ENCODE measurements at regions not wholly inside any gene's neighbourhood (a gene's known extent, or its start where the extent isn't known, plus 50 kb on each side); places are given as distances from the start of the nearest gene placed in this dataset.

GRCh38 chr3:66907136-66907535, 91.0 kb upstream of the KBTBD8 start:
- H3K36me3 ChIP-seq (ENCODE audit: control insufficient read depth, insufficient read depth, low read length): no peaks in the 10 kb centered on the region
- no peak for FAIRE-seq
- BruUV-seq (replicated peaks): no TSS peak
- ATAC-seq: no peak
- no peak for DNase-seq (ENCODE audit: extremely low read depth in 1 of 4, low spot score in 3 of 4)
- intact Hi-C loops (cut with micrococcal nuclease): no loop called here
- H3K4me2 ChIP-seq (ENCODE audit: insufficient read depth, low read length): no peak overlapping the region
- no peak overlapping the region for H3K27ac ChIP-seq (ENCODE audit: extremely low read depth, low read depth, low read length)
- in situ Hi-C loops (cut with MboI): no loop called here
- CTCF ChIA-PET (ENCODE audit: low intra/inter-chr PET ratio): no interaction called here
- TF ChIP-seq EWSR1 (IDR thresholded peaks at IDR 0.05; ENCODE audit: borderline replicate concordance, low read depth, partially characterized antibody) (no peak), ZNF143 (CRISPR knock-in tag; IDR thresholded peaks at IDR 0.05) (no peak), HNRNPK (IDR thresholded peaks at IDR 0.05; ENCODE audit: low read depth, low read length, poor library complexity, severe bottlenecking) (no peak), TAF7 (tag; IDR thresholded peaks at IDR 0.05) (no peak), SPI1 (IDR thresholded peaks at IDR 0.05; ENCODE audit: borderline replicate concordance, low read depth, low read length) (no peak), BCOR (IDR thresholded peaks at IDR 0.05) (no peak), HMG20B (CRISPR knock-in tag; IDR thresholded peaks at IDR 0.05) (no peak), ZBTB12 (CRISPR knock-in tag; IDR thresholded peaks at IDR 0.05) (no peak), XRCC4 (IDR thresholded peaks at IDR 0.05; ENCODE audit: extremely low read depth, insufficient read depth, insufficient read length) (no peak), NCOA2 (IDR thresholded peaks at IDR 0.05; ENCODE audit: partially characterized antibody in 2 of 2) (no peak), ZFP1 (CRISPR knock-in tag; IDR thresholded peaks at IDR 0.05) (no peak), RBM34 (IDR thresholded peaks at IDR 0.05; ENCODE audit: borderline replicate concordance, insufficient read depth, low read length) (no peak), PCBP1 (IDR thresholded peaks at IDR 0.05; ENCODE audit: low read depth, low read length, poor library complexity, severe bottlenecking) (no peak), ZNF12 (CRISPR knock-in tag; IDR thresholded peaks at IDR 0.05) (no peak), PHF20 (IDR thresholded peaks at IDR 0.05; ENCODE audit: partially characterized antibody) (no peak), ZNF175 (CRISPR knock-in tag; IDR thresholded peaks at IDR 0.05; ENCODE audit: low read depth) (no peak), ZBTB7A (IDR thresholded peaks at IDR 0.05; ENCODE audit: borderline replicate concordance, control insufficient read depth, low read depth, low read length) (no peak), SRSF3 (IDR thresholded peaks at IDR 0.05; ENCODE audit: insufficient read depth, low read length) (no peak)
- H3K9me3 ChIP-seq (replicated peaks; ENCODE audit: control insufficient read depth, insufficient read depth, low read depth, low read length): no peaks in the 10 kb centered on the region
- no peaks in the 10 kb centered on the region for H4K20me1 ChIP-seq (replicated peaks; ENCODE audit: control insufficient read depth, insufficient read depth, low read length)
- no peaks in the 10 kb centered on the region for H3K27me3 ChIP-seq (ENCODE audit: control insufficient read depth in 2 of 2, insufficient read depth in 2 of 2, low read length in 2 of 2)
- no peak overlapping the region for H2AFZ ChIP-seq (ENCODE audit: low read depth, low read length)
- H3K4me3 ChIP-seq: no peak overlapping the region
- H3K9me1 ChIP-seq (ENCODE audit: control insufficient read depth, insufficient read depth, low read length): no peaks in the 10 kb centered on the region
- no peak overlapping the region for H3K9ac ChIP-seq (ENCODE audit: insufficient read depth in 1 of 2, low read depth in 2 of 2, low read length in 2 of 2)
- H3K79me2 ChIP-seq (ENCODE audit: control insufficient read depth, insufficient read depth, low read length): no peaks in the 10 kb centered on the region
- WGBS (ENCODE audit: insufficient coverage, low coverage, missing lambda C conversion rate): 6% methylated on average over 3 of the region's 3 CpGs
- no peaks in the 10 kb centered on the region for H3K4me1 ChIP-seq (replicated peaks in 1 of 2; ENCODE audit: control insufficient read depth in 2 of 2, insufficient read depth in 2 of 2, low read length in 2 of 2)
- POLR2A ChIA-PET: no interaction called here
